AG04449 (cell line): ENCODE measurements at regions not wholly inside any gene's neighbourhood (a gene's known extent, or its start where the extent isn't known, plus 50 kb on each side); places are given as distances from the start of the nearest gene placed in this dataset.

Experiments
- CTCF ChIA-PET: fragments of 350-600 bp; formaldehyde crosslinking; extraction: SDS; loops from one replicate; lab custom pipeline; 2021; ENCODE audit warnings: antibody characterized with exemption; lab: Yijun Ruan, JAX
- POLR2A ChIA-PET: fragments of 400-600, 350-600 bp; formaldehyde crosslinking; extraction: SDS; loops from one replicate; lab custom pipeline; 2020; ENCODE audit warnings: antibody characterized with exemption, inconsistent platforms; lab: Yijun Ruan, JAX
- DNase-seq: peaks from one replicate; pipeline ENCODE4 v3.0.0-alpha.2; 2010; ENCODE audit warnings: low read depth, low spot score
- H3K4me3 ChIP-seq: 2 replicates; pipeline ENCODE4 v1.5.1; 2011; ENCODE audit warnings: low read depth, mild to moderate bottlenecking, control low read depth, low read length
- CTCF ChIP-seq: IDR thresholded peaks from one replicate; pipeline ENCODE4 v1.5.1; 2011; ENCODE audit warnings: mild to moderate bottlenecking, moderate library complexity, low read length, control low read depth, inconsistent platforms; ENCODE audit not compliant: insufficient read depth; ENCODE audit errors: missing control alignments

GRCh38 chr5:89452081-89452480, 569.1 kb upstream of the MEF2C start:
- CTCF ChIA-PET, result no interaction called here

GRCh38 chr5:89451263-89451662, 568.3 kb upstream of the MEF2C start:
- no peak for TF ChIP-seq CTCF
- no peak overlapping the region for H3K4me3 ChIP-seq
- ChIA-PET CTCF (no interaction called here), POLR2A (no interaction called here)
- no peak for DNase-seq

More at GRCh38 chr5:89452081-89452480, 569.1 kb upstream of the MEF2C start:
- DNase-seq, result no peak
- no peak for TF ChIP-seq CTCF
- no peak overlapping the region for H3K4me3 ChIP-seq
- POLR2A ChIA-PET, result no interaction called here

- no peak for DNase-seq
- ChIA-PET CTCF (no interaction called here), POLR2A (no interaction called here)
- no peak for TF ChIP-seq CTCF
- no peak overlapping the region for H3K4me3 ChIP-seq
Observed at GRCh38 chr5:89450149-89450538, 567.2 kb upstream of the MEF2C start.

- H3K4me3 ChIP-seq, result no peak overlapping the region
- no peak for TF ChIP-seq CTCF
- ChIA-PET POLR2A (no interaction called here), CTCF (no interaction called here)
- DNase-seq, result no peak
Observed at GRCh38 chr5:89449392-89450148, 566.6 kb upstream of the MEF2C start.

- ChIA-PET POLR2A (no interaction called here), CTCF (no interaction called here)
- TF ChIP-seq CTCF, result no peak
- no peak overlapping the region for H3K4me3 ChIP-seq
- no peak for DNase-seq
Observed at GRCh38 chr5:89447027-89447426, 564.0 kb upstream of the MEF2C start.

- DNase-seq, result no peak
- POLR2A ChIA-PET, result no interaction called here
- H3K4me3 ChIP-seq, result no peak overlapping the region
- CTCF ChIA-PET, result interaction anchor here (0.9 kb wide), 1 partner anchor 26 kb away, joined by 4 read pairs; no protein-coding TSS in a partner anchor
- no peak for TF ChIP-seq CTCF
Observed at GRCh38 chr5:89445106-89445745, 562.2 kb upstream of the MEF2C start.
